ENCODE measurements at regions not wholly inside any gene's neighbourhood (a gene's known extent, or its start where the extent isn't known, plus 50 kb on each side); places are given as distances from the start of the nearest gene placed in this dataset.
"Not testable (repeated sequence)": the region's sequence is repeated elsewhere in the genome, so short reads cannot be mapped to it uniquely, and the experiment has no call there.

DNA sequence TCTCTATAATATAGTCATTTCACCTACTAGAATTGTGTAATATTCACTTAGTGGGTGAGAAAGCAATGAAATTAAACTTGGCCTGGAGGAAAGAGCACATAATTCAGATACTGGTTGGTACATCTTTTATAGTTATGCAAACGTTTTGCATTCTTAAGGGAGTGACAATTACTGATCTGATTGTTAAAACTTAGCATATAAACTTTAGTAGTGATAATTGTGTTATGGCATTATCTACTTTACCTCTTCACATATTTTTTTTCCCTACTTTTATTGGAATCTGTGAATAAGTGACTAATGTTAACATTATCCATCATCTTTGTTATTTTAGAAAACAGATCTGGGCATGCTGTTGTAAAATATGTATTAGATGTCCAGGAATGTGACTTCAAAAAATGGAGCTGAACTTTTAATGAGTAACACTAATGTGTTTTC lies 217.4 kb upstream of the GIMD1 start:
- Histone ChIP-seq H3K4me2 (ENCODE audit: low read length) (peak overlapping the region; percentile 40), H3K4me3 (ENCODE audit: low read length) (no peak overlapping the region), H3K36me3 (ENCODE audit: insufficient read depth, low read length) (no peaks in the 10 kb centered on the region), H3K9ac (ENCODE audit: low read depth, low read length) (no peak overlapping the region), H3K27me3 (ENCODE audit: control insufficient read depth, insufficient read depth, low read length) (no peaks in the 10 kb centered on the region), H3K4me1 (ENCODE audit: control insufficient read depth, insufficient read depth, low read length) (peaks cover 57% of the 10 kb centered on the region), H3K9me3 (replicated peaks; ENCODE audit: low read length) (no peaks in the 10 kb centered on the region)

DNA sequence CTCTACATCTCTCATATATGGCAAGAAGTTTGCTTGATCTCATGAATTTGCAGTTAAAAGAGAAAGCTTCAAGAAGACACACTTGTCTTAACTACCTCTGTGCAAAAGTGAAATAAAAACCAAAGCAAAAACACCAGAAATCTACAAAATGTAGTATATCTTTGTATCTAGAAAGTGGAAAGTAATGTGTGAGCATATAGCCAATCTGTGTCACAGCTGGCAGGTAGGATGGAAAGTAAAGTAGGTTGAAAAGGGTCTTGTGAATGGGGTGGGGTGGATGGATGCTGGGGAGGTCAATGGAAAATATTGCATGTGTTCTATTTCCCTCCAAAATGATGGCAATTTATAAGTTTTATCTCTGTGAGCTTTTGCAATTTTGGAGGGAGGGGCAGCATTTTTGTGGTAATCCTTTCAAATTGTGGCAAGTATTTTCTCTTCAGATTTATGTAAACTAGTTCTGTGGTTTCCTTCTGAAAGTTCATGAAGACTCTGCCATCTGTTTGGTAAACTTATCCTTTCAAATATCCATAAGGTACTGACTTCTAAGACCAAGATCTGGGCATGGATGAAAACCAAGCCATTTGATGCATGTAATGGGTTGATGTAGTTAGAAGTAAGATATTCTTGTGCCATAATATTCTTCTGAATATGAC lies 215.9 kb upstream of the GIMD1 start:
- H3K4me2 ChIP-seq (ENCODE audit: low read length), result peak overlapping the region; percentile 64
- H3K36me3 ChIP-seq (ENCODE audit: insufficient read depth, low read length), result no peaks in the 10 kb centered on the region
- H3K9ac ChIP-seq (ENCODE audit: low read depth, low read length), result peak overlapping the region; percentile 66
- no peaks in the 10 kb centered on the region for H3K27me3 ChIP-seq (ENCODE audit: control insufficient read depth, insufficient read depth, low read length)
- no peaks in the 10 kb centered on the region for H3K9me3 ChIP-seq (replicated peaks; ENCODE audit: low read length)
- H3K4me1 ChIP-seq (ENCODE audit: control insufficient read depth, insufficient read depth, low read length), result peaks cover 57% of the 10 kb centered on the region
- peak overlapping the region; percentile 35 for H3K4me3 ChIP-seq (ENCODE audit: low read length)

DNA sequence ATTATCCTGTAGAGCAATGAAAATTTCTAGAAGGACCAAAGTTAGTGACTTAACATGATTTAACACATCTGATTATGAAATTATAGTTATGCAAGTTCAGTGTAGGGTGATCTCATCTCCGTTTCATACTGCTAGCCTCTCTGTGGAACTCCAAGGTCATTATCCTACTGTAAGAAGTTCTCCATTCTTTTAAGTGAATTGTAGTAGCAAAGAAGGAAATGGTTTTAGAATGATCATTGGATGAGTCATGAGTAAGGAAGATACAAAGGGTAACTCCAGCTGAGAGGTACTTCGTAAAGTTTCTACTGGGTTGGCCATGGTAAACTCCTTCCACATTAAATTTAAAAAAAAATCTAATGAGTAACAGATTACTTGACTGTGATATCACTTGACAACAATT lies 215.0 kb upstream of the GIMD1 start:
- H3K4me2 ChIP-seq (ENCODE audit: low read length), result peak overlapping the region; percentile 64
- peaks cover 57% of the 10 kb centered on the region for H3K4me1 ChIP-seq (ENCODE audit: control insufficient read depth, insufficient read depth, low read length)
- H3K27me3 ChIP-seq (ENCODE audit: control insufficient read depth, insufficient read depth, low read length), result no peaks in the 10 kb centered on the region
- H3K9ac ChIP-seq (ENCODE audit: low read depth, low read length), result no peak overlapping the region
- no peaks in the 10 kb centered on the region for H3K9me3 ChIP-seq (replicated peaks; ENCODE audit: low read length)
- H3K36me3 ChIP-seq (ENCODE audit: insufficient read depth, low read length), result no peaks in the 10 kb centered on the region
- no peak overlapping the region for H3K4me3 ChIP-seq (ENCODE audit: low read length)

DNA sequence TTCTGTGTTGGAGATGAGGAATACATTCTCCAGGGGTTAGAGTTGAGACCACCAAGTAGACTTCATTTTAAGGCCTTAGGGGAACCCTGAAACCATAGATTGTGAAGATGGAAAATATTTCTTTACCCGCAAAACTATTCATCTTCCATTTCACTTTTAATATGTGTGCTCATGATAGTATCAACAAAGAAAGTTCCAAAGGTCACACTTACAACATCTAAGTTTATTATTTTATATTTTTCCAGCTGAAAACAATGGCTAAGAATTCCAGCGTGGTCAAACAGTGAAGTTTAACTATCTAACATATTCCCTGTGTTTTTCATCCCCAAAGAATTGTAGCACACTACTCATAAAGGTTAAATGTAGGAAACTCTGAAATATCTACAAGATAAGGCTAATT lies 214.5 kb upstream of the GIMD1 start:
- H3K9ac ChIP-seq (ENCODE audit: low read depth, low read length), result no peak overlapping the region
- no peaks in the 10 kb centered on the region for H3K36me3 ChIP-seq (ENCODE audit: insufficient read depth, low read length)
- peaks cover 56% of the 10 kb centered on the region for H3K4me1 ChIP-seq (ENCODE audit: control insufficient read depth, insufficient read depth, low read length)
- peak overlapping the region; percentile 7 for H3K4me2 ChIP-seq (ENCODE audit: low read length)
- no peaks in the 10 kb centered on the region for H3K9me3 ChIP-seq (replicated peaks; ENCODE audit: low read length)
- H3K4me3 ChIP-seq (ENCODE audit: low read length), result no peak overlapping the region
- H3K27me3 ChIP-seq (ENCODE audit: control insufficient read depth, insufficient read depth, low read length), result no peaks in the 10 kb centered on the region

DNA sequence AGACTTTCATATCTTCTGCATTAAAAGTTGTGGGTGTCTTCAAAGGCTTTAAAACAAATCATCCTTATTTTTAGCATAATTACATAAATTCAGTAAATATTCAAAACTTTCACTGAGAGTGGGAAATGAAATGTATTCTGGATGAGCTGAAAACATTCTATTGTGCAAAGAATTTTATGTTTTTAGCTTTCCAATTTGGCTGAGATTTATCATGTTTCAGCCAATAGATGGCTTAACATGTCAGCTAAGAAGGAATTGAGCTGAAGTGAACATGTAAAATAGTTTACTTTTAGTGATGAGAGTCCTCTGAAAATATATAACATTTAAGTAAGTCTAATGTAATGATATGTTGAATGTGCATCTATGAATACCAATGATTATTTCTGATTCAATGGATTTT lies 213.5 kb upstream of the GIMD1 start:
- Histone ChIP-seq H3K9ac (ENCODE audit: low read depth, low read length) (no peak overlapping the region), H3K4me3 (ENCODE audit: low read length) (no peak overlapping the region), H3K36me3 (ENCODE audit: insufficient read depth, low read length) (no peaks in the 10 kb centered on the region), H3K4me2 (ENCODE audit: low read length) (no peak overlapping the region), H3K4me1 (ENCODE audit: control insufficient read depth, insufficient read depth, low read length) (peaks cover 45% of the 10 kb centered on the region), H3K27me3 (ENCODE audit: control insufficient read depth, insufficient read depth, low read length) (no peaks in the 10 kb centered on the region), H3K9me3 (replicated peaks; ENCODE audit: low read length) (no peaks in the 10 kb centered on the region)

DNA sequence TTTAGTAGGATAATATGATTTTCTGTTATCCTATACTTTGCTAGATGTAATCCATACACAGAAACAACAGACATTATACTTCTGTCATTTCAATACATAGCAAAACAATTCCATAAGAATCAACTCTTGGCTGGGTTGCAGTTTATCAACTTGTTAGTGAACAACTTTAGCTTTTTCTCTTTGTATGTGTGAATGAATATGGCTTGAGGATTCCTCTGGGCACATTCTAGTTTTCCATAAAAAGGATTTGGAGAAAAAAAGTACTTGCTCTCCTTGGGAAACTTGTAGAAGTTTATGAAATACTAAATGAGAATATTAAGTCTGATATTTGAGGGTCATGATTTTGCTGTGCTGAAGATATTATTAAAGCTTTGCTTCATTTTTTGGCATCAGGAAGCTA lies 210.7 kb upstream of the GIMD1 start:
- H3K27me3 ChIP-seq (ENCODE audit: control insufficient read depth, insufficient read depth, low read length), result no peaks in the 10 kb centered on the region
- no peak overlapping the region for H3K4me3 ChIP-seq (ENCODE audit: low read length)
- no peaks in the 10 kb centered on the region for H3K9me3 ChIP-seq (replicated peaks; ENCODE audit: low read length)
- no peaks in the 10 kb centered on the region for H3K36me3 ChIP-seq (ENCODE audit: insufficient read depth, low read length)
- H3K9ac ChIP-seq (ENCODE audit: low read depth, low read length), result no peak overlapping the region
- no peak overlapping the region for H3K4me2 ChIP-seq (ENCODE audit: low read length)
- H3K4me1 ChIP-seq (ENCODE audit: control insufficient read depth, insufficient read depth, low read length), result peaks cover 17% of the 10 kb centered on the region

DNA sequence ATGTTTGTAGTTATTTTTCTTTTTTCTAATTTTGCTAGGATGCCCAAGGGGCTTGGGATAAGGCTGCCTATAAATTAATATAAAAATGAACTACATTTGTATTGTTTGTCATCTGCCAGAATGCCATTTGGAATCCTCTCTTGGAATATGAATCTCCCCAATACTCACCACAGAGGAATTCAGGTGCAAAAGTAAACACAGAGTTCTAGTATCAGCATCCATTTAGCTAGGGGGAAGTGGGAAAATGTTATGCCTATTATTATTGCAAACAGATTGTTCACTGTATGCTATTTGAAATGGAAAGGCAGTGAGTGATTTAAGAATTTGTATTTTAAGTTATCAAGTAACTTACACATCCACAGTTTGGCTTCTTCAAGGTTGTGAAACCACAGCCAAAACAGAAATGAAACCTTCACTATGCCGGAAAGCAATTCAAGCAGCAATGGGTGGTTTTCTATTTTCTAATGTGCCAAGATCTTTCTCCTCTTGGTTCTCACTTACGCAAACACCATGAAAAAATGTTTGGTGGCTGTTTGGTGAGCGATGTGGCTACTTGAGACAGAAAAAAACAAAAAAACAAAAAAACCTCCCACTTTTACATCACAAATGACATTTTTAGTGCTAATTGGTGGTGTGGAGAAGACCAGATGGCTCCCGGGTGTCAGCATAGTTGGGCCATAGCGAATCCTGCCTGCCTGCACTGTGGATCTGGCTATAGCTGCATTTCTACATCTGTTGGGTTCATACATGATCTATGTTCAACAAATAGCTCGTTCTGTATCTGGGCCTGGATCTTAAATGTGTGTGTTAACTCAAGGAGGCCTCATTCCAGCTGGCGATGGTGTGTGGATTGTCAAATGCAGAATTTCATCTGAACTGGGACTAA lies 200.8 kb upstream of the GIMD1 start:
- no peaks in the 10 kb centered on the region for H3K9me3 ChIP-seq (replicated peaks; ENCODE audit: low read length)
- H3K27me3 ChIP-seq (ENCODE audit: control insufficient read depth, insufficient read depth, low read length), result no peaks in the 10 kb centered on the region
- no peak overlapping the region for H3K9ac ChIP-seq (ENCODE audit: low read depth, low read length)
- H3K4me1 ChIP-seq (ENCODE audit: control insufficient read depth, insufficient read depth, low read length), result peaks cover 4% of the 10 kb centered on the region
- no peak overlapping the region for H3K4me2 ChIP-seq (ENCODE audit: low read length)
- H3K36me3 ChIP-seq (ENCODE audit: insufficient read depth, low read length), result no peaks in the 10 kb centered on the region
- H3K4me3 ChIP-seq (ENCODE audit: low read length), result no peak overlapping the region

DNA sequence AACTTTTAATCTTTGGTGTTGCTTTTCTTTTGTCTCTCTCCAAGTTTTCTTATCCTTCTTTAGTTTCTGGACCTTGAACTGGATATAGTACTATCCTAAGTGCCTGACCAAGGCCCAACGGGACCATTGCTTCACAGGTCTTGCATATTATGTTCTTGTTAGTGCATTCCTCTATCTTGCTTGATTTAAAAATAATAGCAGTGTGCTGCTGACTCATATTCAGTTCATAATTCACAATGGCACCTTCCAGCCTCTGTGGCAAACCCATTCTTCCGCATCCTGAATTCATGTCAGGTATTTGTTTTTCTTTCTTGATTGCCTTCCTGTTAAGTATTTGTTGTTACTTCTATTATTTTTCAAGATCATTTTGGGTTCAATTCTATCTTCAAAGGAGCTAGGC lies 197.1 kb upstream of the GIMD1 start:
- H3K4me3 ChIP-seq (ENCODE audit: low read length), result no peak overlapping the region
- H3K4me2 ChIP-seq (ENCODE audit: low read length), result no peak overlapping the region
- H3K9me3 ChIP-seq (replicated peaks; ENCODE audit: low read length), result no peaks in the 10 kb centered on the region
- H3K27me3 ChIP-seq (ENCODE audit: control insufficient read depth, insufficient read depth, low read length), result no peaks in the 10 kb centered on the region
- no peak overlapping the region for H3K9ac ChIP-seq (ENCODE audit: low read depth, low read length)
- H3K36me3 ChIP-seq (ENCODE audit: insufficient read depth, low read length), result no peaks in the 10 kb centered on the region
- peaks cover 4% of the 10 kb centered on the region for H3K4me1 ChIP-seq (ENCODE audit: control insufficient read depth, insufficient read depth, low read length)

DNA sequence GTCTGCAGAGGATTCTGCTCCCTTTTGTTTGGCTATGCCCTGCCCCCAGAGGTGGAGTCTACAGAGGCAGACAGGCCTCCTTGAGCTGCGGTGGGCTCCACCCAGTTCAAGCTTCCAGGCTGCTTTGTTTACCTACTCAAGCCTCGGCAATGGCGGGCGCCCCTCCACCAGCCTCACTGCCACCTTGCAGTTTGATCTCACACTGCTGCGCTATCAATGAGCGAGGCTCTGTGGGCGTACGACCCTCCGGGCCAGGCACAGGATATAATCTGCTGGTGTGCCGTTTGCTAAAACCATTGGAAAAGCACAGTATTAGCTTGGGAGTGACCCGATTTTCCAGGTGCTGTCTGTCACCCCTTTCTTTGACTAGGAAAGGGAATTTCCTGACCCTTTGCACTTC lies 195.1 kb upstream of the GIMD1 start:
- not testable (repeated sequence) for H3K9ac ChIP-seq (ENCODE audit: low read depth, low read length); H3K4me1 ChIP-seq (ENCODE audit: control insufficient read depth, insufficient read depth, low read length); H3K4me3 ChIP-seq (ENCODE audit: low read length); H3K27me3 ChIP-seq (ENCODE audit: control insufficient read depth, insufficient read depth, low read length); H3K9me3 ChIP-seq (replicated peaks; ENCODE audit: low read length); H3K36me3 ChIP-seq (ENCODE audit: insufficient read depth, low read length); H3K4me2 ChIP-seq (ENCODE audit: low read length)

DNA sequence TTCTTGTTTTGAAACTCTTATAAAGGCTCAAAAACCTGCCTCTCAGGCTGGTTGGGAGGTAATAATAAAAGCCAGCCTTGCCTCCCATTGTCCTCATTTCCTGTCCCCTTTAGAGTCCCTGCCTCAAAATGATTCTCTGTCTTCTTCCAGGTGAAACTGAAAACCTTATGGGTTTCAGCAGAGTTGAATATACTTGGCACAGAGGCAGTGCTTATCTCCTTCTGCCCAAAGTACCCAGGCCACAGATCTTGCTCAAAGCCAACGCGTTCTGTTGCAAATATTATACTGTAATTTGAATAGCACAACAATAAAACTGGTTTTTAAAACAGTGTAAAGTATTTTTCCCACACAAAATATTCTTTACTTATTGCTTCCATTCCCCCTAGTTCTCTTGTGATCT lies 183.1 kb upstream of the GIMD1 start:
- H3K27me3 ChIP-seq (ENCODE audit: control insufficient read depth, insufficient read depth, low read length), result no peaks in the 10 kb centered on the region
- H3K4me2 ChIP-seq (ENCODE audit: low read length), result no peak overlapping the region

DNA sequence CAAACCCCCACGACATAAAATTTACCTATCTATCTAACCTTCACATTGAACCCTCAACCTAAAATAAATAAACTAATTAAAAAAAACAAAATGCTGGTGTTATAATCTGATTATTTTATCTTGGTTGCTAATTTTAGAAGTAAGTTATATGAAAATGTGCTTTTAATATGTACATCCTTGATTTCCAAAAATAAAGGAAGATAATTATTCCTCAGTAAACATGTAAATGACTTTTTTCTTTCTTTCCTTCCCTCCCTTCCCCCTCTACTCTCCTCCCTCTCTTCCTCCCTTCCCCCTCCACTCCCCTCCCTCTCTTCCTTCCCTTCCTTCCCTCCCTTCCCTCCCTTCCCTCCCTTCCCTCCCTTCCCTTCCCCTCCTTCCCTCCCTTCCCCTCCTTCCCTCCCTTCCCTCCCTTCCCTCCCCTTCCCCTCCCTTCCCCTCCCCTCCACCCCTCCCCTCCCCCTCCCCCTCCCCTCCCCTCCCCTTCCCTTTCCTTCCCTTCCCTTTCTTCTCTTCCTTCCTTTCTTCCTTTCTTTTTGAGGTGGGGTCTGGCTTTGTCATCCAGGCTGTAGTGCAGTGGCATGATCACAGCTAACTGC lies 180.0 kb upstream of the GIMD1 start:
- Histone ChIP-seq H3K9ac (ENCODE audit: low read depth, low read length) (no peak overlapping the region), H3K4me2 (ENCODE audit: low read length) (no peak overlapping the region), H3K4me1 (ENCODE audit: control insufficient read depth, insufficient read depth, low read length) (no peaks in the 10 kb centered on the region), H3K36me3 (ENCODE audit: insufficient read depth, low read length) (no peaks in the 10 kb centered on the region), H3K9me3 (replicated peaks; ENCODE audit: low read length) (no peaks in the 10 kb centered on the region), H3K4me3 (ENCODE audit: low read length) (no peak overlapping the region), H3K27me3 (ENCODE audit: control insufficient read depth, insufficient read depth, low read length) (no peaks in the 10 kb centered on the region)

More for the DNA sequence above, 183.1 kb upstream of the GIMD1 start:
- no peak overlapping the region for H3K9ac ChIP-seq (ENCODE audit: low read depth, low read length)
- H3K36me3 ChIP-seq (ENCODE audit: insufficient read depth, low read length), result no peaks in the 10 kb centered on the region
- no peak overlapping the region for H3K4me3 ChIP-seq (ENCODE audit: low read length)
- H3K9me3 ChIP-seq (replicated peaks; ENCODE audit: low read length), result no peaks in the 10 kb centered on the region
- no peaks in the 10 kb centered on the region for H3K4me1 ChIP-seq (ENCODE audit: control insufficient read depth, insufficient read depth, low read length)
